Amniotic stem cell (primary cell): ENCODE measurements at regions not wholly inside any gene's neighbourhood (a gene's known extent, or its start where the extent isn't known, plus 50 kb on each side); places are given as distances from the start of the nearest gene placed in this dataset.
"Not testable (repeated sequence)": the region's sequence is repeated elsewhere in the genome, so short reads cannot be mapped to it uniquely, and the experiment has no call there.

ENCODE experiments used
- DNase-seq: peaks from one replicate; lab custom pipeline; 2025; lab: John Stamatoyannopoulos, UW

GRCh38 chr9:75282047-75282446 lies 193.7 kb downstream of the OSTF1 start:
- no peak for DNase-seq

GRCh38 chr9:75289332-75289731 lies 201.0 kb downstream of the OSTF1 start:
- no peak for DNase-seq

GRCh38 chr9:75299324-75299723 lies 211.0 kb downstream of the OSTF1 start:
- DNase-seq, result no peak

- DNase-seq, result no peak
These were observed 245.3 kb downstream of the OSTF1 start for GRCh38 chr9:75333624-75334023.

GRCh38 chr9:75358846-75359245 lies 270.5 kb downstream of the OSTF1 start:
- no peak for DNase-seq

- no peak for DNase-seq
These were observed 271.3 kb downstream of the OSTF1 start for GRCh38 chr9:75359638-75360037.

GRCh38 chr9:75360252-75360651 lies 271.9 kb downstream of the OSTF1 start:
- DNase-seq, result no peak

GRCh38 chr9:75362446-75362845 lies 274.1 kb downstream of the OSTF1 start:
- not testable (repeated sequence) for DNase-seq

GRCh38 chr9:75365196-75365595 lies 276.9 kb downstream of the OSTF1 start:
- DNase-seq, result no peak

- no peak for DNase-seq
These were observed 281.7 kb downstream of the OSTF1 start for GRCh38 chr9:75369989-75370388.

GRCh38 chr9:75372499-75373268 lies 284.4 kb downstream of the OSTF1 start:
- DNase-seq, result no peak

- no peak for DNase-seq
These were observed 288.5 kb downstream of the OSTF1 start for GRCh38 chr9:75376680-75377254.

- no peak for DNase-seq
These were observed 289.7 kb downstream of the OSTF1 start for GRCh38 chr9:75378036-75378435.

GRCh38 chr9:75378926-75379325 lies 290.6 kb downstream of the OSTF1 start:
- DNase-seq, result no peak

GRCh38 chr9:75382126-75382525 lies 293.8 kb downstream of the OSTF1 start:
- no peak for DNase-seq

- DNase-seq, result not testable (repeated sequence)
These were observed 295.2 kb downstream of the OSTF1 start for GRCh38 chr9:75383420-75384034.

- DNase-seq, result no peak
These were observed 296.9 kb downstream of the OSTF1 start for GRCh38 chr9:75385236-75385635.

GRCh38 chr9:75389101-75389500 lies 300.8 kb downstream of the OSTF1 start:
- DNase-seq, result no peak

GRCh38 chr9:75390951-75391350 lies 302.6 kb downstream of the OSTF1 start:
- DNase-seq, result no peak

GRCh38 chr9:75391497-75391896 lies 303.2 kb downstream of the OSTF1 start:
- DNase-seq, result no peak

GRCh38 chr9:75395336-75395735 lies 307.0 kb downstream of the OSTF1 start:
- DNase-seq, result no peak

- DNase-seq, result no peak
These were observed 309.5 kb downstream of the OSTF1 start for GRCh38 chr9:75397836-75398235.

GRCh38 chr9:75408391-75408790 lies 320.1 kb downstream of the OSTF1 start:
- DNase-seq, result no peak
